BJ (cell line): ENCODE measurements at regions not wholly inside any gene's neighbourhood (a gene's known extent, or its start where the extent isn't known, plus 50 kb on each side); places are given as distances from the start of the nearest gene placed in this dataset.
A peak's percentile ranks its signal among the peaks of the same experiment; 100 is the strongest.

Experiments used
- CTCF ChIA-PET: fragments of 350-600 bp; formaldehyde crosslinking; extraction: SDS; loops from one replicate; lab custom pipeline; 2021; ENCODE audit warnings: antibody characterized with exemption, inconsistent platforms; lab: Yijun Ruan, JAX
- POLR2A ChIA-PET: fragments of 300-600 bp; sonication (Branson Sonifier 250); formaldehyde crosslinking; extraction: SDS; loops from one replicate; lab custom pipeline; 2021; ENCODE audit warnings: antibody characterized with exemption; lab: Charles Lee
- DNase-seq: peaks from one replicate; pipeline ENCODE4 v3.0.0-alpha.2; 2011; ENCODE audit warnings: low read depth
- H3K27me3 ChIP-seq: 2 replicates; pipeline ENCODE4 v1.6.0; 2011; ENCODE audit warnings: low read length; ENCODE audit not compliant: control insufficient read depth, insufficient read depth
- H3K36me3 ChIP-seq: 2 replicates; pipeline ENCODE4 v1.5.1; 2011; ENCODE audit warnings: low read length; ENCODE audit not compliant: control insufficient read depth, insufficient read depth
- H3K4me3 ChIP-seq: 2 replicates; pipeline ENCODE4 v1.5.1; 2011; ENCODE audit warnings: low read depth, mild to moderate bottlenecking, control low read depth, low read length
- TF ChIP-seq, protein P1 (sequence below): IDR thresholded peaks from 2 replicates; pipeline ENCODE4 v1.5.1; 2011; ENCODE audit warnings: low read depth, mild to moderate bottlenecking, control low read depth, inconsistent platforms, low read length, moderate library complexity; ENCODE audit not compliant: insufficient read depth

DNA sequence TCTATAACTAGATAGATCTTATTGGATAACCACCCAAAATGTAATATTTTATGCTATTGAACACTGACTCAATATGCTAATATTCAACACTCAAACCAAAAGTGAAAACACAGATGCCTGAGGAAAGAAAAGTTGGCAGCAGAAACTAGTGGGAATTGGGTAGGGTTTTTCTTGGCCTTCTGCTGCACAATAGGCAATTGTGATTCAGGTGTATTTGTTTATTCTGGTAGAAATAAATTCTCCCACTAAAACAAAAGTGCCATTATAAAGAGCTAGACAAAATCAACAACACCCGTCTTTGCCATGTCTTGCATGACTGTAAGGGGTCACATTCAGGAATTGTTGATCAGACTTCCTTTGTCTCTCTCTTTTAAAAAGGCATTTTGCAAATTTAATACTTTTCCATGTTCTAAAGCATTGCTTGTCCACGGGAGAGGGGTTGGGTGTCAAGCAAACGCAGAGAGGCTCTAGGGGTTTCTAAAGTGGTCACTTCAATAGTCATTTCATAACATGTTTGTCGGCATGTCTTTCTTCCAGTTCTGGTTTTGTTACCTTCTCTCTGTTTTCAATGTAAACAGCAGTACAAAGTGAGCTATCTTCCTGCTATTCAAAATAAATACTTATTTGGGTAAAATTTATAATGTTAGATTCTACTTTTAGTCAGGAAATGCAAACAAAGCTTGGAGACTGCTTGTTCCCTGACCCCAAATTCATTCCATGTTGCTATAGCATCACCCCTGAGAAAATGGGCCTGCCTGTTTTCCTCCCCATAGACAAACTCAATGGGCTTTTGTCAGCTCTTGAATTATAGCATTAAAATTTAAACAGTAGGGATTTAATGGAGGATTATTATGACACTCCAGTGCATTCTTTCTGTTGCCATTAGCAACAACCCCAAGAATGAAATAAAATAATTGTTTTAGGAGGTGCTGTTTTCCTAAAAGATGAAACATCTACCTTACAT is 217.0 kb upstream of the CCN2 start:
- no peak overlapping the region for H3K4me3 ChIP-seq
- no peaks in the 10 kb centered on the region for H3K36me3 ChIP-seq
- ChIA-PET CTCF (interaction anchor here (1.0 to 1.1 kb wide), 2 partner anchors 14 to 244 kb away, joined by 3 read pairs; no protein-coding TSS in a partner anchor), POLR2A (no interaction called here)
- TF ChIP-seq, protein P1, sequence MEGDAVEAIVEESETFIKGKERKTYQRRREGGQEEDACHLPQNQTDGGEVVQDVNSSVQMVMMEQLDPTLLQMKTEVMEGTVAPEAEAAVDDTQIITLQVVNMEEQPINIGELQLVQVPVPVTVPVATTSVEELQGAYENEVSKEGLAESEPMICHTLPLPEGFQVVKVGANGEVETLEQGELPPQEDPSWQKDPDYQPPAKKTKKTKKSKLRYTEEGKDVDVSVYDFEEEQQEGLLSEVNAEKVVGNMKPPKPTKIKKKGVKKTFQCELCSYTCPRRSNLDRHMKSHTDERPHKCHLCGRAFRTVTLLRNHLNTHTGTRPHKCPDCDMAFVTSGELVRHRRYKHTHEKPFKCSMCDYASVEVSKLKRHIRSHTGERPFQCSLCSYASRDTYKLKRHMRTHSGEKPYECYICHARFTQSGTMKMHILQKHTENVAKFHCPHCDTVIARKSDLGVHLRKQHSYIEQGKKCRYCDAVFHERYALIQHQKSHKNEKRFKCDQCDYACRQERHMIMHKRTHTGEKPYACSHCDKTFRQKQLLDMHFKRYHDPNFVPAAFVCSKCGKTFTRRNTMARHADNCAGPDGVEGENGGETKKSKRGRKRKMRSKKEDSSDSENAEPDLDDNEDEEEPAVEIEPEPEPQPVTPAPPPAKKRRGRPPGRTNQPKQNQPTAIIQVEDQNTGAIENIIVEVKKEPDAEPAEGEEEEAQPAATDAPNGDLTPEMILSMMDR, result no peak
- no peaks in the 10 kb centered on the region for H3K27me3 ChIP-seq
- DNase-seq, result no peak

DNA sequence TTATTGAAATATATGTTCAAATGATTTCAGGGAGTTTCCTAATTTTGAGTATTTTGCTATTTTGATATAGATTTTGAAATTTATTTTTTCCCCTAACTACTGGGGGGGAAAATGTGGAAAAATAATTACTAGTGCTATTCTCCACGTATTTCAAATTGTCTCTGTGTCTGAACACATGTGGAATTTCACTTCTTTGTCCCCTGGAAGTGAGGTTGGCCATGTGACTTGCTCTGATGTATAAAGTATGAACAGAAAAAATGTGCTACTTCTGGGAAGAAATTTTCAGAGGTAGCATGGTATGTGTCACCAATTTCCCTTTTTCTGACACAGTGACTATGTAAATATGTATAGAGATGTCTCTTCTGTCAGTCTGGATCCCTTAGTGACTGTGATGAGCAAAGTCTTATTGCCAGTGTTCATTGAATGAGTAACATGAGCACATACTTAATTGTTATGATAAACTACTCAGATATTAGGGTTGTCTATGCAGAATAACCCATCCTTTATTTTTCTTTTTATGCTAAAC is 215.4 kb upstream of the CCN2 start:
- no peaks in the 10 kb centered on the region for H3K36me3 ChIP-seq
- no peaks in the 10 kb centered on the region for H3K27me3 ChIP-seq
- TF ChIP-seq, protein P1, result no peak
- H3K4me3 ChIP-seq, result no peak overlapping the region
- ChIA-PET CTCF (no interaction called here), POLR2A (no interaction called here)
- DNase-seq, result no peak

DNA sequence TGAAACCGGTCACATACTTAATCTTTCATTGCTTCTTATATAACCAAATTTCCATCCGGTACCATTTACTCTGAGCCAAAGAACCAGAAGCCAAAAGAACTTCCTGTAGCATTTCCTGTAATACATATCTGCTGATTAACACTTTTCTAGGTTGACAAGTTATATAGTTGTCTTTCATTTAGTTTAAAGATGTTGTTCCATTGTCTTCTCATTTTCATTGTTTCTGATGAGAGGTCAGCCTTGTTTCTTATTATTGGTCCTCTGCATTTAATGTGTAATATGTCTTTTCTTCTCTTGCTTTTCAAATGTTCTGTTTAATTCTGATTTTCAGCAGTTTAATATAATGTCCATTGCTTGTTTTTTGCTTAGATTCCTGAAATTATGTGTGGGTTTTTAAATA is 214.5 kb upstream of the CCN2 start:
- Histone ChIP-seq H3K27me3 (no peaks in the 10 kb centered on the region), H3K36me3 (no peaks in the 10 kb centered on the region), H3K4me3 (no peak overlapping the region)
- ChIA-PET CTCF (no interaction called here), POLR2A (no interaction called here)
- DNase-seq, result no peak
- TF ChIP-seq, protein P1, result no peak

DNA sequence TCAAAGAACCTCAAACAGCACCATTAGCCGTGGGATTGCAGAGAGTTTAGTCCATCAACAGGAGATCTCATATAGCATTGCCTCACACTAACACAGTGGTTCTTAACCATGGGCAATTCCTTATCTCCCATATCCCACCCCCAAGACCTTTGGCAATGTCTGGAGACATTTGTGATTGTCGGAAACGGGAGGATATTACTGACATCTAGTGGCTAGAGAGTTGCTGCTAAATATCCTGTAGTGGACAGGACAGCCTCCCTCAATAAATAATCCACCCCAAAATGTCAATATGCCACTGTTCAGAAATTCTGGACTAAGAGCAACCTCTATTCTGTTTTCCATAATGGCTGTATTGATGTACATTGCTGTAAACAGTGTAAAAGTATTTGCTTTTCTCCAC is 210.1 kb upstream of the CCN2 start:
- no peak for DNase-seq
- no peaks in the 10 kb centered on the region for H3K27me3 ChIP-seq
- H3K36me3 ChIP-seq, result no peaks in the 10 kb centered on the region
- CTCF ChIA-PET, result interaction anchor here (1.0 to 2.7 kb wide), 3 partner anchors 19 to 202 kb away, joined by 3 to 7 read pairs (median 6); no protein-coding TSS in a partner anchor
- POLR2A ChIA-PET, result no interaction called here
- no peak overlapping the region for H3K4me3 ChIP-seq
- TF ChIP-seq, protein P1, result peak; percentile 64

DNA sequence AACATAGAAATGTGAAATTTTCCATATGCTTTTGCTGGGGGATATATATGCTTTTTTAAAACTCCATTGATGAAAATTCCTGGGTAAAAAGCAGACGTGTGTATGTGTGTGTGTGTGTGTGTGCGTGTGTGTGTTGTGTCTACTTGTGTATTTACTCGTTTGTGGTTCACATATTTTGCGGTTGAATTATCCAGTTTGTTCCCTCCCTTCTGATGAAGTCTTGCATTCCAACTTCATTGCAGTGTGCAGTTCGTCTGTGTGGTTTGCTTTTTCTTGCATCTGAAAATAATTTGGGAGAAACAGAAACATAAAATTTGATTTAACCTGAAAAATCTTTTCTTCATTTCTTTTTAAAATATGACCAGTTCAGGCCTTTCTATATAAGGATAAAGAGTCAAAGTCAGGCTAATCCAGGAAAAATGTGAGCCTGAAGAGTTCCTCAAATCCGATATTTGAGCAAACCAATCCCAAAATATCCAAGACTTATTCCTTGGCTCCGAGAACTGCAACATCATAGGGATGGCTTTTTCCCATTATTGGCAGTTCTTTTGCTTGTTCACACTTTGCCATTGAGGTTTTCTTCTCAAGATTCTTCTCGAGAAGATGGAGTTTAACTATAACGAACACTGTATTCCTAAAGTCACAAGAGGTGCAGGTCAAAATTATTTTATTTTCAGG is 202.2 kb upstream of the CCN2 start:
- H3K36me3 ChIP-seq, result no peaks in the 10 kb centered on the region
- H3K4me3 ChIP-seq, result peak overlapping the region; percentile 11; the same call in 1 of the 2 replicates
- TF ChIP-seq, protein P1, result no peak
- ChIA-PET CTCF (no interaction called here), POLR2A (no interaction called here)
- H3K27me3 ChIP-seq, result no peaks in the 10 kb centered on the region
- DNase-seq, result peak; percentile 98
